ENCODE measurements at regions not wholly inside any gene's neighbourhood (a gene's known extent, or its start where the extent isn't known, plus 50 kb on each side); places are given as distances from the start of the nearest gene placed in this dataset.

- ATAC-seq (no peak), DNase-seq (ENCODE audit: low read depth, low spot score) (no peak)
- intact Hi-C loops (cut with micrococcal nuclease; ENCODE audit: unreplicated experiment) = no loop called here
- 0 out of 2 replicates have a peak, but pooled peaks cover 2% of the 10 kb centered on the region for H3K27me3 ChIP-seq (ENCODE audit: control insufficient read depth, insufficient read depth, low read length)
- no TSS peak for BruUV-seq (replicated peaks)
- ChIA-PET POLR2A (no interaction called here), CTCF (no interaction called here)
- no peak overlapping the region for H3K27ac ChIP-seq (ENCODE audit: low read length)
- H3K36me3 ChIP-seq (ENCODE audit: control insufficient read depth, insufficient read depth, low read length) = no peaks in the 10 kb centered on the region
- in situ Hi-C loops (cut with HindIII; ENCODE audit: low pct_unique_long_range_greater_than_20kb, low sequenced_read_pairs) = no loop called here
- H3K9me3 ChIP-seq (ENCODE audit: control insufficient read depth, insufficient read depth, low read depth, low read length) = no peaks in the 10 kb centered on the region
- H3K4me3 ChIP-seq (ENCODE audit: low read depth in 2 of 2, low read length in 2 of 2) = no peak overlapping the region
- no peaks in the 10 kb centered on the region for H3K4me1 ChIP-seq (ENCODE audit: control insufficient read depth, insufficient read depth, low read length)
- TF ChIP-seq, protein P1, sequence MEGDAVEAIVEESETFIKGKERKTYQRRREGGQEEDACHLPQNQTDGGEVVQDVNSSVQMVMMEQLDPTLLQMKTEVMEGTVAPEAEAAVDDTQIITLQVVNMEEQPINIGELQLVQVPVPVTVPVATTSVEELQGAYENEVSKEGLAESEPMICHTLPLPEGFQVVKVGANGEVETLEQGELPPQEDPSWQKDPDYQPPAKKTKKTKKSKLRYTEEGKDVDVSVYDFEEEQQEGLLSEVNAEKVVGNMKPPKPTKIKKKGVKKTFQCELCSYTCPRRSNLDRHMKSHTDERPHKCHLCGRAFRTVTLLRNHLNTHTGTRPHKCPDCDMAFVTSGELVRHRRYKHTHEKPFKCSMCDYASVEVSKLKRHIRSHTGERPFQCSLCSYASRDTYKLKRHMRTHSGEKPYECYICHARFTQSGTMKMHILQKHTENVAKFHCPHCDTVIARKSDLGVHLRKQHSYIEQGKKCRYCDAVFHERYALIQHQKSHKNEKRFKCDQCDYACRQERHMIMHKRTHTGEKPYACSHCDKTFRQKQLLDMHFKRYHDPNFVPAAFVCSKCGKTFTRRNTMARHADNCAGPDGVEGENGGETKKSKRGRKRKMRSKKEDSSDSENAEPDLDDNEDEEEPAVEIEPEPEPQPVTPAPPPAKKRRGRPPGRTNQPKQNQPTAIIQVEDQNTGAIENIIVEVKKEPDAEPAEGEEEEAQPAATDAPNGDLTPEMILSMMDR (IDR thresholded peaks at IDR 0.05) = no peak
- TF ChIP-seq SIN3A (IDR thresholded peaks at IDR 0.05; ENCODE audit: borderline replicate concordance, insufficient read depth, low read depth, low read length) = no peak
- no peak for TF ChIP-seq POLR2AphosphoS5 (IDR thresholded peaks at IDR 0.05; ENCODE audit: low read depth, low read length)
- TF ChIP-seq TCF7L2 (IDR thresholded peaks at IDR 0.05; ENCODE audit: low read depth, low read length) = no peak
- TF ChIP-seq, protein P2, sequence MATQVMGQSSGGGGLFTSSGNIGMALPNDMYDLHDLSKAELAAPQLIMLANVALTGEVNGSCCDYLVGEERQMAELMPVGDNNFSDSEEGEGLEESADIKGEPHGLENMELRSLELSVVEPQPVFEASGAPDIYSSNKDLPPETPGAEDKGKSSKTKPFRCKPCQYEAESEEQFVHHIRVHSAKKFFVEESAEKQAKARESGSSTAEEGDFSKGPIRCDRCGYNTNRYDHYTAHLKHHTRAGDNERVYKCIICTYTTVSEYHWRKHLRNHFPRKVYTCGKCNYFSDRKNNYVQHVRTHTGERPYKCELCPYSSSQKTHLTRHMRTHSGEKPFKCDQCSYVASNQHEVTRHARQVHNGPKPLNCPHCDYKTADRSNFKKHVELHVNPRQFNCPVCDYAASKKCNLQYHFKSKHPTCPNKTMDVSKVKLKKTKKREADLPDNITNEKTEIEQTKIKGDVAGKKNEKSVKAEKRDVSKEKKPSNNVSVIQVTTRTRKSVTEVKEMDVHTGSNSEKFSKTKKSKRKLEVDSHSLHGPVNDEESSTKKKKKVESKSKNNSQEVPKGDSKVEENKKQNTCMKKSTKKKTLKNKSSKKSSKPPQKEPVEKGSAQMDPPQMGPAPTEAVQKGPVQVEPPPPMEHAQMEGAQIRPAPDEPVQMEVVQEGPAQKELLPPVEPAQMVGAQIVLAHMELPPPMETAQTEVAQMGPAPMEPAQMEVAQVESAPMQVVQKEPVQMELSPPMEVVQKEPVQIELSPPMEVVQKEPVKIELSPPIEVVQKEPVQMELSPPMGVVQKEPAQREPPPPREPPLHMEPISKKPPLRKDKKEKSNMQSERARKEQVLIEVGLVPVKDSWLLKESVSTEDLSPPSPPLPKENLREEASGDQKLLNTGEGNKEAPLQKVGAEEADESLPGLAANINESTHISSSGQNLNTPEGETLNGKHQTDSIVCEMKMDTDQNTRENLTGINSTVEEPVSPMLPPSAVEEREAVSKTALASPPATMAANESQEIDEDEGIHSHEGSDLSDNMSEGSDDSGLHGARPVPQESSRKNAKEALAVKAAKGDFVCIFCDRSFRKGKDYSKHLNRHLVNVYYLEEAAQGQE (IDR thresholded peaks at IDR 0.05; ENCODE audit: insufficient read depth in 1 of 2, low read depth in 2 of 2, low read length in 1 of 2) = no peak
These were observed 131.6 kb upstream of the TOP1 start for GRCh38 chr20:40896814-40897700.

DNA sequence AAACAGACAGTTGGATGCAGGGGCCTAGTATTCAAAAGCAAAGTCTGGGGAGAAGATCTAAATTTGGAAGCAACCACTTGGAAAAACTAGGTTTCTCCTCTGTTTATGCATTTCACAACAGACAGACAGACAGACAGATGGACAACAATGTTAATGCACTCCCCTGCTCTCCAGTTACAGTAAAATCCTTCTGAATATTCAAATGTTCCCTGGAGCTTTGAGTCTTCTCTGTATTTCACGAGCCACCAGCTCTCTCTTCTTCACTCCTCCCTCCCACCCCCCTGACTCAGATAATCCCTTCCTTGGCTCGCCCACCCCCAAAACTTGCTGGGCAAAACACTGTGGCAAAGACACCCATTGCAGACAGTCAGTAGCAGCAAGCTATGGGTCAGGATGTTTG lies 129.3 kb upstream of the TOP1 start:
- intact Hi-C loops (cut with micrococcal nuclease; ENCODE audit: unreplicated experiment) = no loop called here
- CTCF ChIA-PET = interaction anchor here (0.6 kb wide), 1 partner anchor 156 kb away, joined by 3 read pairs; no protein-coding TSS in a partner anchor

More for the DNA sequence above, 129.3 kb upstream of the TOP1 start:
- no peak overlapping the region for H3K4me3 ChIP-seq (ENCODE audit: low read depth in 2 of 2, low read length in 2 of 2)
- no peaks in the 10 kb centered on the region for H3K36me3 ChIP-seq (ENCODE audit: control insufficient read depth, insufficient read depth, low read length)
- in situ Hi-C loops (cut with HindIII; ENCODE audit: low pct_unique_long_range_greater_than_20kb, low sequenced_read_pairs) = no loop called here
- POLR2A ChIA-PET = no interaction called here
- H3K4me1 ChIP-seq (ENCODE audit: control insufficient read depth, insufficient read depth, low read length) = no peaks in the 10 kb centered on the region
- DNase-seq (ENCODE audit: low read depth, low spot score) (no peak), ATAC-seq (no peak)
- TF ChIP-seq POLR2AphosphoS5 (IDR thresholded peaks at IDR 0.05; ENCODE audit: low read depth, low read length) = no peak
- TF ChIP-seq, protein P1 (IDR thresholded peaks at IDR 0.05) = no peak
- no peak for TF ChIP-seq TCF7L2 (IDR thresholded peaks at IDR 0.05; ENCODE audit: low read depth, low read length)
- no peak for TF ChIP-seq SIN3A (IDR thresholded peaks at IDR 0.05; ENCODE audit: borderline replicate concordance, insufficient read depth, low read depth, low read length)
- TF ChIP-seq, protein P2 (IDR thresholded peaks at IDR 0.05; ENCODE audit: insufficient read depth in 1 of 2, low read depth in 2 of 2, low read length in 1 of 2) = no peak
- no peaks in the 10 kb centered on the region for H3K9me3 ChIP-seq (ENCODE audit: control insufficient read depth, insufficient read depth, low read depth, low read length)
- no peak overlapping the region for H3K27ac ChIP-seq (ENCODE audit: low read length)
- BruUV-seq (replicated peaks) = no TSS peak
- no peaks in the 10 kb centered on the region; the same call in 1 of the 2 replicates for H3K27me3 ChIP-seq (ENCODE audit: control insufficient read depth, insufficient read depth, low read length)

Data from Panc1 (cell line).